ENCODE measurements at regions not wholly inside any gene's neighbourhood (a gene's known extent, or its start where the extent isn't known, plus 50 kb on each side); places are given as distances from the start of the nearest gene placed in this dataset.
"Not testable (repeated sequence)": the region's sequence is repeated elsewhere in the genome, so short reads cannot be mapped to it uniquely, and the experiment has no call there.

GRCh38 chr16:55989569-55989907, 114.4 kb upstream of the CES5A start:
- Histone ChIP-seq H4K20me1 (ENCODE audit: control insufficient read depth, extremely low read depth, insufficient read depth, low read length) (no peaks in the 10 kb centered on the region), H3K27me3 (ENCODE audit: control insufficient read depth, insufficient read depth, low read length) (no peaks in the 10 kb centered on the region), H3K27ac (ENCODE audit: insufficient read depth, low read length) (no peak overlapping the region), H3K4me3 (replicated peaks in 1 of 4; ENCODE audit: control extremely low read depth in 1 of 4, insufficient read depth in 1 of 4, low read depth in 3 of 4, low read length in 4 of 4) (no peak overlapping the region), H2AFZ (ENCODE audit: low read length) (no peak overlapping the region), H3K36me3 (ENCODE audit: control insufficient read depth, insufficient read depth, low read length) (no peaks in the 10 kb centered on the region), H3K4me2 (ENCODE audit: extremely low read depth, insufficient read depth, low read length) (no peak overlapping the region), H3K4me1 (ENCODE audit: control insufficient read depth, extremely low read depth, insufficient read depth, low read length) (no peaks in the 10 kb centered on the region), H3K9me3 (ENCODE audit: control insufficient read depth, insufficient read depth, low read depth, low read length) (no peaks in the 10 kb centered on the region), H3K79me2 (ENCODE audit: control insufficient read depth, insufficient read depth, low read length) (no peaks in the 10 kb centered on the region), H3K9ac (ENCODE audit: insufficient read depth, low read length) (no peak overlapping the region)
- DNase-seq (ENCODE audit: low read depth in 2 of 2): no peak
- TF ChIP-seq CTCF (conservative IDR thresholded peaks at IDR 0.05 in 1 of 2, IDR thresholded peaks at IDR 0.05 in 1 of 2; ENCODE audit: low read depth in 1 of 2, low read length in 2 of 2) (no peak), EZH2 (IDR thresholded peaks at IDR 0.05; ENCODE audit: low read length, missing control alignments) (no peak)

- not testable (repeated sequence) for H4K20me1 ChIP-seq (ENCODE audit: control insufficient read depth, extremely low read depth, insufficient read depth, low read length); H3K27ac ChIP-seq (ENCODE audit: insufficient read depth, low read length); H3K4me1 ChIP-seq (ENCODE audit: control insufficient read depth, extremely low read depth, insufficient read depth, low read length); H3K79me2 ChIP-seq (ENCODE audit: control insufficient read depth, insufficient read depth, low read length); H2AFZ ChIP-seq (ENCODE audit: low read length); H3K9ac ChIP-seq (ENCODE audit: insufficient read depth, low read length); H3K9me3 ChIP-seq (ENCODE audit: control insufficient read depth, insufficient read depth, low read depth, low read length); H3K4me3 ChIP-seq (replicated peaks in 1 of 4; ENCODE audit: control extremely low read depth in 1 of 4, insufficient read depth in 1 of 4, low read depth in 3 of 4, low read length in 4 of 4); H3K36me3 ChIP-seq (ENCODE audit: control insufficient read depth, insufficient read depth, low read length); H3K27me3 ChIP-seq (ENCODE audit: control insufficient read depth, insufficient read depth, low read length); H3K4me2 ChIP-seq (ENCODE audit: extremely low read depth, insufficient read depth, low read length); DNase-seq (ENCODE audit: low read depth in 2 of 2)
These were observed 113.8 kb upstream of the CES5A start for GRCh38 chr16:55988850-55989568.

GRCh38 chr16:55988013-55988412, 112.8 kb upstream of the CES5A start:
- no peaks in the 10 kb centered on the region for H3K27me3 ChIP-seq (ENCODE audit: control insufficient read depth, insufficient read depth, low read length)
- H3K9ac ChIP-seq (ENCODE audit: insufficient read depth, low read length): no peak overlapping the region
- no peak overlapping the region for H2AFZ ChIP-seq (ENCODE audit: low read length)
- no peaks in the 10 kb centered on the region for H3K4me1 ChIP-seq (ENCODE audit: control insufficient read depth, extremely low read depth, insufficient read depth, low read length)
- no peak for DNase-seq (ENCODE audit: low read depth in 2 of 2)
- H3K27ac ChIP-seq (ENCODE audit: insufficient read depth, low read length): no peak overlapping the region
- no peak overlapping the region for H3K4me2 ChIP-seq (ENCODE audit: extremely low read depth, insufficient read depth, low read length)
- H3K4me3 ChIP-seq (replicated peaks in 1 of 4; ENCODE audit: control extremely low read depth in 1 of 4, insufficient read depth in 1 of 4, low read depth in 3 of 4, low read length in 4 of 4): no peak overlapping the region
- H4K20me1 ChIP-seq (ENCODE audit: control insufficient read depth, extremely low read depth, insufficient read depth, low read length): no peaks in the 10 kb centered on the region
- no peaks in the 10 kb centered on the region for H3K79me2 ChIP-seq (ENCODE audit: control insufficient read depth, insufficient read depth, low read length)
- no peak for TF ChIP-seq EZH2 (IDR thresholded peaks at IDR 0.05; ENCODE audit: low read length, missing control alignments)
- TF ChIP-seq CTCF (conservative IDR thresholded peaks at IDR 0.05 in 1 of 2, IDR thresholded peaks at IDR 0.05 in 1 of 2; ENCODE audit: low read depth in 1 of 2, low read length in 2 of 2): no peak
- no peaks in the 10 kb centered on the region for H3K9me3 ChIP-seq (ENCODE audit: control insufficient read depth, insufficient read depth, low read depth, low read length)
- H3K36me3 ChIP-seq (ENCODE audit: control insufficient read depth, insufficient read depth, low read length): no peaks in the 10 kb centered on the region
